SKM-1 (cell line): ENCODE measurements at regions not wholly inside any gene's neighbourhood (a gene's known extent, or its start where the extent isn't known, plus 50 kb on each side); places are given as distances from the start of the nearest gene placed in this dataset.
"Not testable (repeated sequence)": the region's sequence is repeated elsewhere in the genome, so short reads cannot be mapped to it uniquely, and the experiment has no call there.

Experiments
- DNase-seq: peaks from one replicate; lab custom pipeline; 2025; ENCODE audit not compliant: unreplicated experiment; lab: John Stamatoyannopoulos, UW

DNA sequence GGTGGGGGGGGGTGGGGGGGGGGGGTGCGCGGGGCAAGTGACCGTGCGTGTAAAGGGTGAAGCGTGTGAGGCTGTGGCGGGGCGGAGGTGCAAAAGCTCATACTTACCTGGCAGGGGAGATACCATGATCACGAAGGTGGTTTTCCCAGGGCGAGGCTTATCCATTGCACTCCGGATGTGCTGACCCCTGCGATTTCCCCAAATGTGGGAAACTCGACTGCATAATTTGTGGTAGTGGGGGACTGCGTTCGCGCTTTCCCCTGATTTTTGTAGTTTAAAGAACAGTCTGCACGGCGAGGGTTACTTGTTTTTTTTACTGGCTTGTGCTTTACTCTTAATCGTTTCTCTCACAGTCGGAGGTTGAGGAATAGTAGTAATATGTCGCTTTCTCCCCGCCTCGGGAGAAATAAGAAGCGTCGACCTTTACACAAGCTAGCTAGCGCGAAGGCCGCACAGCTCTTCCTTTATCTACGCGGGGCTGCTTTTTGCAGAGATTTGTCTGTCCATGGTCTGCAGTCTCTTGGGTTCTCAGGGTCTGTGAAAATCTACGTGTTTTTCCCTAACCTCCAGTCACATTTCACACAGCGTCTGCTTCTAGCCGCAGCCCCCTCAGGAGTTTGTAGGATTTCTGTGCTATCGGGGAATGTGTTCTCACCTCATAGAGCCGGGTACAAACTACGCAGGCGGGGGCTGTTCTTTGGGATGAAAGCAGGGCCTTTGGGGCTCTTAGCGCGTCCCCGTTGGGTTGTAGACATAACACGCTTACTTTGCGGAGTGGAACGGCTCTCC, 148.1 kb upstream of the NOTCH2NLA start:
- peak; percentile 99 for DNase-seq

GRCh38 chr1:146376309-146376707, 147.5 kb upstream of the NOTCH2NLA start:
- DNase-seq = peak; percentile 27

GRCh38 chr1:146375108-146375507, 146.3 kb upstream of the NOTCH2NLA start:
- DNase-seq = not testable (repeated sequence)

GRCh38 chr1:146369940-146370339, 141.1 kb upstream of the NOTCH2NLA start:
- not testable (repeated sequence) for DNase-seq

DNA sequence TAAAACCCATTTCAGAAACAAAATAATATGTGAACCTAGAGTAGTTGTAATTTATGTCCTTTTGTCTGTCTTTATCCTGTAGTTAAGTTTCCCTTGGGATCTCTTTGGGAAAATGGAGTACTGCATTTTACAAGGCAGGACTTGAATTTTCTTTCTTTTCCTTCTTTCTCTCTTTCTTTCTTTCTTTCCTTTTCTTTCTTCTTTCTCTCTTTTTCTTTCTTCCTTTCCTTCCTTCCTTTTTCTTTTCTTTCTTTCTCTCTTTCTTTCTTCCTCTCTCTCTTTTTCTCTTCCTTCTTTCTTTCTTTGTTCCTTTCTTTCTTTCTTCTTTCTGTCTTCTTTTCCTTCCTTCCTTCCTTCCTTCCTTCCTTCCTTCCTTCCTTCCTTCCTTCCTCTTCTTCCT, 126.6 kb upstream of the NOTCH2NLA start:
- not testable (repeated sequence) for DNase-seq

DNA sequence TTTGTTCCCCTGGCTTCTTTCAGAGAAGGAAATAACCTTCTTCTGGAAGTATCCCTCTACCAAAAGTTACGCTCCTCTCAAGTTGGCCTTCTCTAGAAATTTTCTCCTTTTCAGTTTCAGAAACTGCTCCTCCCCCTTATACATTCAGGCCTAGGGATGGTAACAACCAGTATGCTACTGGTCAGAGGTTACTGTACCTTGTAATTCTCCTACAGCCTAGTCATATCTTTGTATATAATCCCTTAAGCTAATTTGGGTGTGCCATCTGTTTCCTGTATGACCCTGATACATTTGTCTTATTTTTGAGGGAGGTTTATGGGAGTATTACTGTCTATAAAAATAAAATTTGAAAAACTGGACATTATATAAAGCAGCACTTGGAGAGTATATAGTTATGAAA, 98.0 kb upstream of the NOTCH2NLA start:
- DNase-seq = not testable (repeated sequence)

- DNase-seq = not testable (repeated sequence)
Measured at GRCh38 chr1:146324463-146324862, 95.6 kb upstream of the NOTCH2NLA start.

DNA sequence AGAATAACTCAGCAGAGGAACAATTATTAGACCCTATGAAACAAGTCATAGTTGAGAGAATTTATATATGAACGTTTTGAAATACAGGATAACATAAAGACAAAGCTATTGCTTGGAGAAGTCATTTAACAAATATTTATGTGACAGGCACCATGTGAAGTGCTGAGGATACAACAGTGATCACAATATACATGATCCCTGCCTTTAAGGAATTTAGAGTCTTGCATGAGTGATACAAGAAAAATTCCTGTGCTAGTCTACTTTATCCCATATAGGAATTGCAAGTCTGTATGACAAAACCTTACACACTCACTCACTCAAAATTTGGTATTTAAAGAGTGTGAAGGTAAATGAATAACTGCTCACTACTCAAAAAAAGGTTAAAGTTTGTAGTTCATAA, 94.5 kb upstream of the NOTCH2NLA start:
- not testable (repeated sequence) for DNase-seq

DNA sequence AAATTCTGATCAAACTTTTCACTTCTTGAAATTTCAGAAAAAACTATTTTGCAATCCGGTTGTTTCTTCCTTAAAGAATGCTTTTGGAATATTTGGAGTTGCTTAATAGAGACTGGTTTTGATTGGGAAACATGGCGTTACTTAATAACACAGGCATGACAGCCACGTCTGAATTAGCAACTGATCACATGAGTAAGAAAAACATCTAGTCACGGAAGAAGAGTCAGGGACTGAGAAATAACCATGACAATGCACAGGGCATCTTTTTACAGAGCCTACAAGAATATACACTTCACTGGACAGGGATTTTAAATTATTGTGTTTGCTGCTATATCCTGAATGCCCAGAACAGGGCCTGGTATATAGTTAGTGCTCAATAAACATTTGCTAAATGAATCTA, 94.1 kb upstream of the NOTCH2NLA start:
- DNase-seq = not testable (repeated sequence)

- not testable (repeated sequence) for DNase-seq
Measured at GRCh38 chr1:146318715-146319114, 89.9 kb upstream of the NOTCH2NLA start.

DNA sequence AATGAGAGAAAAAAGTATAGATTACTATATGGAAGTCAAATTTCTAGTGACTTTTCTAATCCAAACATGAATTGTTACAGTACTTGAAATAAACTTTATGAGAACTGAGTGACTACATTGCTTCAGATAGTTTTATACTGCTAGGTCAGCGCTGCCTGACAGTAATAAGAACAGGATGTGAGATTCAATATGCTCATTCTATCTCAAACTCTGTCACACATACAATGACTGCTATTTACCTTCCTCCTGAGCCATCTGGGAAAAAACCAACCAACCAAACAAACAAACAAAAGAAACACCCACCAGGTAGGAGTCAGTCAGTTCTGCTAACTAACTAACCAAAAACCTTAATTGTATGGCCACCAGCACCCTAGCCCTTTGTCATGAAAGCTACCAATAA, 89.0 kb upstream of the NOTCH2NLA start:
- not testable (repeated sequence) for DNase-seq

- not testable (repeated sequence) for DNase-seq
Measured at GRCh38 chr1:146314449-146315246, 85.8 kb upstream of the NOTCH2NLA start.

- DNase-seq = not testable (repeated sequence)
Measured at GRCh38 chr1:146310579-146310978, 81.8 kb upstream of the NOTCH2NLA start.

DNA sequence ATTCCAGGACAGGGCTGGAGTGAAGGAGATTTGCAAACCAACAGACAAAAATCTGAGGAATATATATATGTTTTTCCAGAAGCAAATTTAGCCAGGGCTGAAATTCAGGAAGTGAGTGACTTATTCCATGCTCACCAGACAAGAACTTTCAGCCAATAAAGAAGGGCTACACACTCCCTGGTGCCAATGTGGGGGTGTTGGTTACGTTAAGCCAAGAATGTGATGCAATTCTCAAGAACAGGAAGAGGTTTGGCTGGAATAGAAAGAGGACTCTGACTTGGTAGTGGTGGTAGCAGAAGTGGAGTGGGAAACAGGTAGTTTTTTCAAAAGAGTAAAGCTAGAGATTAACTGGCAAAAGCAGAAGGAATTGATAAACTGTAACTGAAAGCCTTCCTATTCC, 80.6 kb upstream of the NOTCH2NLA start:
- DNase-seq = not testable (repeated sequence)

GRCh38 chr1:146308892-146309291, 80.1 kb upstream of the NOTCH2NLA start:
- DNase-seq = not testable (repeated sequence)

GRCh38 chr1:146308152-146308551, 79.3 kb upstream of the NOTCH2NLA start:
- not testable (repeated sequence) for DNase-seq

DNA sequence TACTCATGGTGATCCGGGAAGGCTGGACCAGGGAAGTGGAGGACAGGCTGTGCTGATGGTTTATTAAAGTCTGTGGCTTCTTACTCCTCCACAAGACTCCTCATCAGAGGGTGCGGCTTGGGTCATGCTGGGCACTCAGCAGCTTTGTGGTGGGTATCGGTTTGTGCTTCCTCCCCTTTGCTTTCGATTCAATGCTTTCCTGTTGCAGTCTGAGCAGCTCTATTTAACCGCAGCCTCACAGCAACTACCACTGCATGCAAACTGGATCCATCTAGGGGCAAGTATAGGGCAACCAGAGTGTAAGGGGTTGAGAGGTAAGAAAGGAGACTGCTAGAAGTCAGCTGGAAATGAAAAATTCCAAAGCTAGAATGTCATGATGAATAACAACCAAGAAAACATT, 78.8 kb upstream of the NOTCH2NLA start:
- not testable (repeated sequence) for DNase-seq

- DNase-seq = not testable (repeated sequence)
Measured at GRCh38 chr1:146306651-146307050, 77.8 kb upstream of the NOTCH2NLA start.

DNA sequence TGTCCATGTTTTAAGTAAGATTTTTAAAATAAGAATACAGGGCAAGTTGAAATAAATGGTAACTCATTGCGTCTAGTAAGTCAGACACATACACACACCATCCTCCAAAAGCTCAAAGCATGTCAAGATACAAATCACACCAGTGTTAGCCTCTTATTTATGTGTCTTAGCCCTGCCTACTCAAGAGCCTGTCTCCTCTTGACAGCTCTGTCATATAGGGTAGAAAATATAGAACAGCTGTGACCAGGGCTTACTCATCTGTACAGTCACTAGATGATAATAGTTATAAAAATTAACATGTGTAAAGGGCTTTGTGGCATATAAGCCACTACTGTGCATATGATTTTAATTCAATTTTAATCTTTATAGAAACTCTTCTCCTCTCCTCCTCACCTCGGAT, 76.6 kb upstream of the NOTCH2NLA start:
- DNase-seq = not testable (repeated sequence)

DNA sequence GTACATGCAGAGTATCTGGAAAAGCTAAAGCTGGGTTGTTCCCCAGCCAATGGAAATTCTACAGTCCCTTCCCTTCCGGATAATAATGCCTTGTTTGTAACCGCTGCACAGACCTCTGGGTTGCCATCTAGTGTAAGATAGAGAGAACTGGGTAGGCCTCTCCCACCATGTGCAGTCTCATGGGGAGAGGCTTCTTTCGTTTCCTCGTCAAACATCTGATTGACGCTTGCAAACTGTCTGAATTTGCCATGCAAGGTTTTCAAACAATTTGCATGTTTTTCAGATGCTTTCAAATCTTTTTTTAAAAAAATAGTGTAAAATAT, 69.7 kb upstream of the NOTCH2NLA start:
- not testable (repeated sequence) for DNase-seq

DNA sequence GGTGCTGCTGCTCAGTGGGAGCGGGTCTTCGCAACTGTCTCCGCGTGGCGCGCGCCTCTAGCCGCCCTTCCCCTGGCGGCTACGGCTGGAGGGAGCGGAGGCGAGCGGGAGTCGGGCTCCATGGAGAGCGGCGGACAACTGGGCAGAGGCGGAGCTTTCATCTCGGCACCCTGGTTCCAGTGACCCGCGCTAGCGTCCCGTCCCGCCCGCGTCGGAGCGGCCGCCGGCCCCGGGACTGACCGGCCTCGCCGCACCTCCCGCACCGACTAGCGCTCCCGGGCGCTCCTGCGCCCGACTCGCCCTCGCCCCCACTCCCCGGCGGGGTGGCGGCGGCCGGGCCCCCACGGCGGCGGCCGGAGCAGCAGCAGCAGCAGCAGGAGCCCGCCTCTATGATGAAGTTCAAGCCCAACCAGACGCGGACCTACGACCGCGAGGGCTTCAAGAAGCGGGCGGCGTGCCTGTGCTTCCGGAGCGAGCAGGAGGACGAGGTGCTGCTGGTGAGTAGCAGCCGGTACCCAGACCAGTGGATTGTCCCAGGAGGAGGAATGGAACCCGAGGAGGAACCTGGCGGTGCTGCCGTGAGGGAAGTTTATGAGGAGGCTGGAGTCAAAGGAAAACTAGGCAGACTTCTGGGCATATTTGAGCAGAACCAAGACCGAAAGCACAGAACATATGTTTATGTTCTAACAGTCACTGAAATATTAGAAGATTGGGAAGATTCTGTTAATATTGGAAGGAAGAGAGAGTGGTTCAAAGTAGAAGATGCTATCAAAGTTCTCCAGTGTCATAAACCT, 69.2 kb upstream of the NOTCH2NLA start:
- DNase-seq = not testable (repeated sequence)
